Body of pancreas (tissue), 4 donors: ENCODE measurements at regions not wholly inside any gene's neighbourhood (a gene's known extent, or its start where the extent isn't known, plus 50 kb on each side); places are given as distances from the start of the nearest gene placed in this dataset.
"Not testable (repeated sequence)": the region's sequence is repeated elsewhere in the genome, so short reads cannot be mapped to it uniquely, and the experiment has no call there.

Source experiments
- POLR2A ChIP-seq, 3 donors: fragments of 450-650 bp; IDR thresholded peaks; one replicate each; pipeline ENCODE4 v1.6.1; 2016; ENCODE audit warnings: antibody characterized with exemption in 3 of 3, mild to moderate bottlenecking in 2 of 3
- TF ChIP-seq, protein P1 (sequence below), 7 experiments: fragments of 450-650 bp in 4 of 7; fragments of 200-600 bp in 3 of 7; sonication (generic) in 3 of 7; IDR thresholded peaks; one replicate each; pipeline ENCODE4 v1.5.1; 2016 to 2019; ENCODE audit warnings: antibody characterized with exemption in 7 of 7

DNA sequence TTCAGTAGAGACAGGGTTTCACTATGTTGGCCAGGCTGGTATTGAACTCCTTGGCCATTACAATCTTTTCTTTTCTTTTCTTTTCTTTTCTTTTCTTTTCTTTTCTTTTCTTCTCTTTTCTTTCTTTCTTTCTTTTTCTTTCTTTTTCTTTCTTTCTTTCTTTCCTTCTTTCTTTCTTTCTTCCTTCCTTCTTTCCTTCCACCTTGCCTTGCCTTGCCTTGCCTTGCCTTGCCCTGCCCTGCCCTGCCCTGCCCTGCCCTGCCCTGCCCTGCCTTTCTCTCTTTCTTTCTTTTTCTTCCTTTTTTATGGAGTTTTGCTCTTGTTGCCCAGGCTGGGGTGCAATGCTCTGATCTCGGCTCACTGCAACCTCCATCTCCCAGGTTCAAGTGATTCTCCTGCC lies 112.5 kb upstream of the HAO2 start:
- TF ChIP-seq POLR2A (IDR thresholded peaks at IDR 0.05) = not testable (repeated sequence)
- TF ChIP-seq, protein P1, sequence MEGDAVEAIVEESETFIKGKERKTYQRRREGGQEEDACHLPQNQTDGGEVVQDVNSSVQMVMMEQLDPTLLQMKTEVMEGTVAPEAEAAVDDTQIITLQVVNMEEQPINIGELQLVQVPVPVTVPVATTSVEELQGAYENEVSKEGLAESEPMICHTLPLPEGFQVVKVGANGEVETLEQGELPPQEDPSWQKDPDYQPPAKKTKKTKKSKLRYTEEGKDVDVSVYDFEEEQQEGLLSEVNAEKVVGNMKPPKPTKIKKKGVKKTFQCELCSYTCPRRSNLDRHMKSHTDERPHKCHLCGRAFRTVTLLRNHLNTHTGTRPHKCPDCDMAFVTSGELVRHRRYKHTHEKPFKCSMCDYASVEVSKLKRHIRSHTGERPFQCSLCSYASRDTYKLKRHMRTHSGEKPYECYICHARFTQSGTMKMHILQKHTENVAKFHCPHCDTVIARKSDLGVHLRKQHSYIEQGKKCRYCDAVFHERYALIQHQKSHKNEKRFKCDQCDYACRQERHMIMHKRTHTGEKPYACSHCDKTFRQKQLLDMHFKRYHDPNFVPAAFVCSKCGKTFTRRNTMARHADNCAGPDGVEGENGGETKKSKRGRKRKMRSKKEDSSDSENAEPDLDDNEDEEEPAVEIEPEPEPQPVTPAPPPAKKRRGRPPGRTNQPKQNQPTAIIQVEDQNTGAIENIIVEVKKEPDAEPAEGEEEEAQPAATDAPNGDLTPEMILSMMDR (IDR thresholded peaks at IDR 0.05) = not testable (repeated sequence)
